WTC11 (cell line): ENCODE measurements at regions not wholly inside any gene's neighbourhood (a gene's known extent, or its start where the extent isn't known, plus 50 kb on each side); places are given as distances from the start of the nearest gene placed in this dataset.

Source experiments
- ATAC-seq: fragments of 200-7000 bp; cut with Tn5 transposase; 2 replicates; pipeline ENCODE4 v1.10.0; 2021; ENCODE audit warnings: mild to moderate bottlenecking, moderate library complexity
- CTCF ChIA-PET: fragments of 300-600 bp; sonication (Branson Sonifier 250); formaldehyde crosslinking; loops from one replicate; lab custom pipeline; 2021; ENCODE audit warnings: antibody characterized with exemption; lab: Charles Lee
- POLR2A ChIA-PET: fragments of 350-600 bp; sonication (Branson Sonifier 250); formaldehyde crosslinking; loops from one replicate; lab custom pipeline; 2021; ENCODE audit warnings: antibody characterized with exemption; lab: Charles Lee
- DNase-seq: peaks from one replicate; pipeline ENCODE4 v3.0.0; 2021; ENCODE audit warnings: low spot score
- H3K27ac Mint-ChIP-seq: 2 replicates; pipeline ENCODE4 v1.8.0; 2021; ENCODE audit warnings: mixed read lengths
- H3K27me3 Mint-ChIP-seq: 2 replicates; pipeline ENCODE4 v1.8.0; 2021; ENCODE audit warnings: low read depth, mild to moderate bottlenecking, moderate library complexity, mixed read lengths
- H3K36me3 Mint-ChIP-seq: 2 replicates; pipeline ENCODE4 v1.8.0; 2021; ENCODE audit warnings: mixed read lengths
- H3K4me1 Mint-ChIP-seq: 2 replicates; pipeline ENCODE4 v1.8.0; 2022; ENCODE audit warnings: mixed read lengths
- H3K4me3 Mint-ChIP-seq: 2 replicates; pipeline ENCODE4 v1.8.0; 2021; ENCODE audit warnings: mild to moderate bottlenecking, moderate library complexity, mixed read lengths
- H3K9me3 Mint-ChIP-seq: 2 replicates; pipeline ENCODE4 v1.8.0; 2021; ENCODE audit warnings: mixed read lengths
- ATF3 ChIP-seq: sonication (generic); formaldehyde crosslinking; conservative IDR thresholded peaks from 2 replicates; pipeline ENCODE4 v1.8.1; 2022; ENCODE audit warnings: mild to moderate bottlenecking, missing genetic modification reagents
- CREB1 ChIP-seq: sonication (generic); formaldehyde crosslinking; IDR thresholded peaks from 2 replicates; pipeline ENCODE4 v1.8.0; 2023; ENCODE audit warnings: mild to moderate bottlenecking, missing genetic modification reagents
- E2F5 ChIP-seq: sonication (generic); formaldehyde crosslinking; IDR thresholded peaks from 2 replicates; pipeline ENCODE4 v1.8.1; 2022; ENCODE audit warnings: mild to moderate bottlenecking, moderate library complexity, missing genetic modification reagents
- ERG ChIP-seq: fragments of 250-450 bp; sonication (Bioruptor Pico); IDR thresholded peaks from 2 replicates; pipeline ENCODE4 v1.8.0; 2021; ENCODE audit warnings: mild to moderate bottlenecking
- FOXJ3 ChIP-seq: sonication (generic); formaldehyde crosslinking; IDR thresholded peaks from 2 replicates; pipeline ENCODE4 v1.9.0; 2021; ENCODE audit warnings: missing genetic modification reagents, mild to moderate bottlenecking, borderline replicate concordance
- GRHL2 ChIP-seq: fragments of 250-450 bp; sonication (Bioruptor Pico); IDR thresholded peaks from 2 replicates; pipeline ENCODE4 v1.8.0; 2022; ENCODE audit warnings: mild to moderate bottlenecking, moderate library complexity; ENCODE audit not compliant: insufficient replicate concordance, severe bottlenecking
- HMGXB4 ChIP-seq: sonication (generic); formaldehyde crosslinking; IDR thresholded peaks from 2 replicates; pipeline ENCODE4 v1.8.1; 2023; ENCODE audit warnings: mild to moderate bottlenecking, moderate library complexity, missing genetic modification reagents
- IRF2 ChIP-seq: sonication (generic); formaldehyde crosslinking; IDR thresholded peaks from 2 replicates; pipeline ENCODE4 v1.8.0; 2022; ENCODE audit warnings: low read depth, missing genetic modification reagents, borderline replicate concordance
- NFYB ChIP-seq: sonication (generic); formaldehyde crosslinking; conservative IDR thresholded peaks from 2 replicates; pipeline ENCODE4 v1.8.0; 2022; ENCODE audit warnings: low read depth, missing genetic modification reagents
- NR2C2 ChIP-seq: sonication (generic); formaldehyde crosslinking; IDR thresholded peaks from 2 replicates; pipeline ENCODE4 v1.8.0; 2022; ENCODE audit warnings: mild to moderate bottlenecking, missing genetic modification reagents
- OVOL2 ChIP-seq: fragments of 250-450 bp; sonication (Bioruptor Pico); IDR thresholded peaks from 2 replicates; pipeline ENCODE4 v1.9.0; 2021; ENCODE audit warnings: mild to moderate bottlenecking, borderline replicate concordance
- RELA ChIP-seq: sonication (generic); formaldehyde crosslinking; IDR thresholded peaks from 2 replicates; pipeline ENCODE4 v1.8.1; 2022; ENCODE audit warnings: missing genetic modification reagents, mild to moderate bottlenecking, borderline replicate concordance
- TCF7 ChIP-seq: sonication (generic); formaldehyde crosslinking; IDR thresholded peaks from 2 replicates; pipeline ENCODE4 v1.8.0; 2022; ENCODE audit warnings: mild to moderate bottlenecking, low read depth, missing genetic modification reagents, moderate library complexity
- ZMAT4 ChIP-seq: fragments of 250-450 bp; sonication (Bioruptor Pico); IDR thresholded peaks from 2 replicates; pipeline ENCODE4 v1.9.0; 2021; ENCODE audit warnings: mild to moderate bottlenecking
- ZNF121 ChIP-seq: sonication (generic); formaldehyde crosslinking; IDR thresholded peaks from 2 replicates; pipeline ENCODE4 v1.8.0; 2023; ENCODE audit warnings: missing genetic modification reagents
- ZNF219 ChIP-seq: sonication (generic); formaldehyde crosslinking; IDR thresholded peaks from 2 replicates; pipeline ENCODE4 v1.8.0; 2023; ENCODE audit warnings: missing genetic modification reagents, mild to moderate bottlenecking, borderline replicate concordance
- ZNF396 ChIP-seq: fragments of 250-450 bp; sonication (Bioruptor Pico); IDR thresholded peaks from 2 replicates; pipeline ENCODE4 v1.8.0; 2021; ENCODE audit warnings: mild to moderate bottlenecking, moderate library complexity, borderline replicate concordance
- ZNF671 ChIP-seq: fragments of 250-450 bp; sonication (Bioruptor Pico); IDR thresholded peaks from 2 replicates; pipeline ENCODE4 v1.8.0; 2021; ENCODE audit warnings: mild to moderate bottlenecking

- CTCF ChIA-PET, result no interaction called here
- H3K27ac Mint-ChIP-seq, result no peak overlapping the region
- ATAC-seq, result no peak
- no peak overlapping the region for H3K4me3 Mint-ChIP-seq
- H3K9me3 Mint-ChIP-seq, result no peaks in the 10 kb centered on the region
- TF ChIP-seq ZNF121 (CRISPR knock-in tag) (no peak), TCF7 (CRISPR knock-in tag) (no peak), GRHL2 (CRISPR knock-in tag) (no peak), CREB1 (CRISPR knock-in tag) (no peak), ZNF396 (CRISPR knock-in tag) (no peak), HMGXB4 (CRISPR knock-in tag) (no peak)
- POLR2A ChIA-PET, result no interaction called here
- H3K4me1 Mint-ChIP-seq, result peaks cover 47% of the 10 kb centered on the region
- H3K27me3 Mint-ChIP-seq, result peaks cover 4% of the 10 kb centered on the region
- H3K36me3 Mint-ChIP-seq, result no peaks in the 10 kb centered on the region
- DNase-seq, result no peak
These were observed 437.4 kb upstream of the POU3F3 start for GRCh38 chr2:104416339-104417000.

- POLR2A ChIA-PET, result no interaction called here
These were observed 433.5 kb upstream of the POU3F3 start for GRCh38 chr2:104420420-104420819.

GRCh38 chr2:104420953-104421352 is 433.0 kb upstream of the POU3F3 start:
- H3K36me3 Mint-ChIP-seq, result no peaks in the 10 kb centered on the region
- POLR2A ChIA-PET, result no interaction called here

More at GRCh38 chr2:104420420-104420819, 433.5 kb upstream of the POU3F3 start:
- H3K27ac Mint-ChIP-seq, result no peak overlapping the region
- H3K4me3 Mint-ChIP-seq, result no peak overlapping the region
- ATAC-seq, result no peak
- DNase-seq, result no peak
- peaks cover 24% of the 10 kb centered on the region for H3K4me1 Mint-ChIP-seq
- CTCF ChIA-PET, result no interaction called here
- peaks cover 4% of the 10 kb centered on the region for H3K27me3 Mint-ChIP-seq
- H3K36me3 Mint-ChIP-seq, result no peaks in the 10 kb centered on the region
- no peaks in the 10 kb centered on the region for H3K9me3 Mint-ChIP-seq
- TF ChIP-seq ZNF219 (no peak), ZNF121 (CRISPR knock-in tag) (no peak), IRF2 (CRISPR knock-in tag) (no peak), ZNF671 (CRISPR knock-in tag) (no peak), RELA (no peak), ATF3 (no peak), TCF7 (CRISPR knock-in tag) (no peak), GRHL2 (CRISPR knock-in tag) (no peak), NFYB (no peak), NR2C2 (no peak)

More at GRCh38 chr2:104420953-104421352, 433.0 kb upstream of the POU3F3 start:
- CTCF ChIA-PET, result interaction anchor here (0.6 kb wide), 1 partner anchor 415 kb away, joined by 4 read pairs; no protein-coding TSS in a partner anchor
- H3K4me1 Mint-ChIP-seq, result peaks cover 19% of the 10 kb centered on the region
- H3K27ac Mint-ChIP-seq, result no peak overlapping the region
- H3K27me3 Mint-ChIP-seq, result no peaks in the 10 kb centered on the region; the same call in 1 of the 2 replicates
- no peaks in the 10 kb centered on the region for H3K9me3 Mint-ChIP-seq
- H3K4me3 Mint-ChIP-seq, result no peak overlapping the region
- no peak for ATAC-seq
- TF ChIP-seq ZMAT4 (CRISPR knock-in tag), result no peak
- no peak for TF ChIP-seq ERG (CRISPR knock-in tag)
- no peak for TF ChIP-seq E2F5
- no peak for TF ChIP-seq FOXJ3 (CRISPR knock-in tag)
- TF ChIP-seq OVOL2 (CRISPR knock-in tag), result no peak
- DNase-seq, result no peak
